ENCODE measurements at regions not wholly inside any gene's neighbourhood (a gene's known extent, or its start where the extent isn't known, plus 50 kb on each side); places are given as distances from the start of the nearest gene placed in this dataset.
"Not testable (repeated sequence)": the region's sequence is repeated elsewhere in the genome, so short reads cannot be mapped to it uniquely, and the experiment has no call there.

GRCh38 chr3:152646004-152646403, 188.9 kb upstream of the P2RY1 start:
- no peak overlapping the region for H3K9ac ChIP-seq (ENCODE audit: low read depth, low read length)
- H3K4me1 ChIP-seq (ENCODE audit: control insufficient read depth, insufficient read depth, low read length), result no peaks in the 10 kb centered on the region
- H3K36me3 ChIP-seq (ENCODE audit: insufficient read depth, low read length), result no peaks in the 10 kb centered on the region
- no peaks in the 10 kb centered on the region for H3K27me3 ChIP-seq (ENCODE audit: control insufficient read depth, insufficient read depth, low read length)
- H3K4me2 ChIP-seq (ENCODE audit: low read length), result no peak overlapping the region
- H3K4me3 ChIP-seq (ENCODE audit: low read length), result no peak overlapping the region
- no peaks in the 10 kb centered on the region for H3K9me3 ChIP-seq (replicated peaks; ENCODE audit: low read length)

- Histone ChIP-seq H3K4me1 (ENCODE audit: control insufficient read depth, insufficient read depth, low read length) (no peaks in the 10 kb centered on the region), H3K9ac (ENCODE audit: low read depth, low read length) (no peak overlapping the region), H3K4me3 (ENCODE audit: low read length) (no peak overlapping the region), H3K27me3 (ENCODE audit: control insufficient read depth, insufficient read depth, low read length) (no peaks in the 10 kb centered on the region), H3K4me2 (ENCODE audit: low read length) (no peak overlapping the region), H3K36me3 (ENCODE audit: insufficient read depth, low read length) (no peaks in the 10 kb centered on the region), H3K9me3 (replicated peaks; ENCODE audit: low read length) (no peaks in the 10 kb centered on the region)
Measured at GRCh38 chr3:152650177-152650576, 184.8 kb upstream of the P2RY1 start.

GRCh38 chr3:152650923-152651322, 184.0 kb upstream of the P2RY1 start:
- H3K4me2 ChIP-seq (ENCODE audit: low read length); H3K9me3 ChIP-seq (replicated peaks; ENCODE audit: low read length); H3K4me1 ChIP-seq (ENCODE audit: control insufficient read depth, insufficient read depth, low read length); H3K27me3 ChIP-seq (ENCODE audit: control insufficient read depth, insufficient read depth, low read length); H3K36me3 ChIP-seq (ENCODE audit: insufficient read depth, low read length); H3K4me3 ChIP-seq (ENCODE audit: low read length); H3K9ac ChIP-seq (ENCODE audit: low read depth, low read length): not testable (repeated sequence)

GRCh38 chr3:152656214-152656971, 178.5 kb upstream of the P2RY1 start:
- no peaks in the 10 kb centered on the region for H3K36me3 ChIP-seq (ENCODE audit: insufficient read depth, low read length)
- no peak overlapping the region for H3K9ac ChIP-seq (ENCODE audit: low read depth, low read length)
- no peak overlapping the region for H3K4me3 ChIP-seq (ENCODE audit: low read length)
- no peak overlapping the region for H3K4me2 ChIP-seq (ENCODE audit: low read length)
- H3K9me3 ChIP-seq (replicated peaks; ENCODE audit: low read length), result no peaks in the 10 kb centered on the region
- no peaks in the 10 kb centered on the region for H3K4me1 ChIP-seq (ENCODE audit: control insufficient read depth, insufficient read depth, low read length)
- no peaks in the 10 kb centered on the region for H3K27me3 ChIP-seq (ENCODE audit: control insufficient read depth, insufficient read depth, low read length)

GRCh38 chr3:152656972-152657355, 178.0 kb upstream of the P2RY1 start:
- no peaks in the 10 kb centered on the region for H3K36me3 ChIP-seq (ENCODE audit: insufficient read depth, low read length)
- no peak overlapping the region for H3K4me3 ChIP-seq (ENCODE audit: low read length)
- no peaks in the 10 kb centered on the region for H3K27me3 ChIP-seq (ENCODE audit: control insufficient read depth, insufficient read depth, low read length)
- H3K9ac ChIP-seq (ENCODE audit: low read depth, low read length), result no peak overlapping the region
- no peak overlapping the region for H3K4me2 ChIP-seq (ENCODE audit: low read length)
- no peaks in the 10 kb centered on the region for H3K9me3 ChIP-seq (replicated peaks; ENCODE audit: low read length)
- no peaks in the 10 kb centered on the region for H3K4me1 ChIP-seq (ENCODE audit: control insufficient read depth, insufficient read depth, low read length)

GRCh38 chr3:152658977-152659720, 175.8 kb upstream of the P2RY1 start:
- H3K4me2 ChIP-seq (ENCODE audit: low read length), result no peak overlapping the region
- H3K9ac ChIP-seq (ENCODE audit: low read depth, low read length), result no peak overlapping the region
- H3K36me3 ChIP-seq (ENCODE audit: insufficient read depth, low read length), result no peaks in the 10 kb centered on the region
- H3K27me3 ChIP-seq (ENCODE audit: control insufficient read depth, insufficient read depth, low read length), result no peaks in the 10 kb centered on the region
- no peaks in the 10 kb centered on the region for H3K4me1 ChIP-seq (ENCODE audit: control insufficient read depth, insufficient read depth, low read length)
- H3K9me3 ChIP-seq (replicated peaks; ENCODE audit: low read length), result no peaks in the 10 kb centered on the region
- no peak overlapping the region for H3K4me3 ChIP-seq (ENCODE audit: low read length)

- no peak overlapping the region for H3K9ac ChIP-seq (ENCODE audit: low read depth, low read length)
- H3K4me3 ChIP-seq (ENCODE audit: low read length), result no peak overlapping the region
- H3K4me2 ChIP-seq (ENCODE audit: low read length), result no peak overlapping the region
- no peaks in the 10 kb centered on the region for H3K9me3 ChIP-seq (replicated peaks; ENCODE audit: low read length)
- no peaks in the 10 kb centered on the region for H3K36me3 ChIP-seq (ENCODE audit: insufficient read depth, low read length)
- no peaks in the 10 kb centered on the region for H3K27me3 ChIP-seq (ENCODE audit: control insufficient read depth, insufficient read depth, low read length)
- no peaks in the 10 kb centered on the region for H3K4me1 ChIP-seq (ENCODE audit: control insufficient read depth, insufficient read depth, low read length)
Measured at GRCh38 chr3:152662157-152662556, 172.8 kb upstream of the P2RY1 start.

GRCh38 chr3:152664766-152665165, 170.2 kb upstream of the P2RY1 start:
- no peaks in the 10 kb centered on the region for H3K4me1 ChIP-seq (ENCODE audit: control insufficient read depth, insufficient read depth, low read length)
- H3K9ac ChIP-seq (ENCODE audit: low read depth, low read length), result no peak overlapping the region
- no peak overlapping the region for H3K4me3 ChIP-seq (ENCODE audit: low read length)
- no peaks in the 10 kb centered on the region for H3K9me3 ChIP-seq (replicated peaks; ENCODE audit: low read length)
- no peaks in the 10 kb centered on the region for H3K36me3 ChIP-seq (ENCODE audit: insufficient read depth, low read length)
- no peaks in the 10 kb centered on the region for H3K27me3 ChIP-seq (ENCODE audit: control insufficient read depth, insufficient read depth, low read length)
- H3K4me2 ChIP-seq (ENCODE audit: low read length), result no peak overlapping the region

GRCh38 chr3:152667267-152667666, 167.7 kb upstream of the P2RY1 start:
- Histone ChIP-seq H3K4me3 (ENCODE audit: low read length) (no peak overlapping the region), H3K36me3 (ENCODE audit: insufficient read depth, low read length) (no peaks in the 10 kb centered on the region), H3K27me3 (ENCODE audit: control insufficient read depth, insufficient read depth, low read length) (no peaks in the 10 kb centered on the region), H3K4me1 (ENCODE audit: control insufficient read depth, insufficient read depth, low read length) (no peaks in the 10 kb centered on the region), H3K4me2 (ENCODE audit: low read length) (no peak overlapping the region), H3K9me3 (replicated peaks; ENCODE audit: low read length) (no peaks in the 10 kb centered on the region), H3K9ac (ENCODE audit: low read depth, low read length) (no peak overlapping the region)

- H3K27me3 ChIP-seq (ENCODE audit: control insufficient read depth, insufficient read depth, low read length), result no peaks in the 10 kb centered on the region
- H3K9ac ChIP-seq (ENCODE audit: low read depth, low read length), result no peak overlapping the region
- H3K9me3 ChIP-seq (replicated peaks; ENCODE audit: low read length), result no peaks in the 10 kb centered on the region
- H3K36me3 ChIP-seq (ENCODE audit: insufficient read depth, low read length), result no peaks in the 10 kb centered on the region
- no peak overlapping the region for H3K4me2 ChIP-seq (ENCODE audit: low read length)
- no peaks in the 10 kb centered on the region for H3K4me1 ChIP-seq (ENCODE audit: control insufficient read depth, insufficient read depth, low read length)
- no peak overlapping the region for H3K4me3 ChIP-seq (ENCODE audit: low read length)
Measured at GRCh38 chr3:152669560-152669959, 165.4 kb upstream of the P2RY1 start.

GRCh38 chr3:152671446-152672319, 163.2 kb upstream of the P2RY1 start:
- Histone ChIP-seq H3K9ac (ENCODE audit: low read depth, low read length) (no peak overlapping the region), H3K4me1 (ENCODE audit: control insufficient read depth, insufficient read depth, low read length) (no peaks in the 10 kb centered on the region), H3K36me3 (ENCODE audit: insufficient read depth, low read length) (no peaks in the 10 kb centered on the region), H3K9me3 (replicated peaks; ENCODE audit: low read length) (no peaks in the 10 kb centered on the region), H3K4me3 (ENCODE audit: low read length) (no peak overlapping the region), H3K27me3 (ENCODE audit: control insufficient read depth, insufficient read depth, low read length) (no peaks in the 10 kb centered on the region), H3K4me2 (ENCODE audit: low read length) (no peak overlapping the region)

Data from skeletal muscle satellite cell (primary cell).